Urothelium cell line (cell line): ENCODE measurements at regions not wholly inside any gene's neighbourhood (a gene's known extent, or its start where the extent isn't known, plus 50 kb on each side); places are given as distances from the start of the nearest gene placed in this dataset.

ENCODE experiments used
- DNase-seq: peaks from one replicate; pipeline ENCODE4 v3.0.0; 2011; ENCODE audit warnings: low spot score, mixed read lengths
- FAIRE-seq: peaks from 2 replicates; lab custom pipeline; 2011; peaks lifted over from hg19 to GRCh38; lab: Jason Lieb, UNC

DNA sequence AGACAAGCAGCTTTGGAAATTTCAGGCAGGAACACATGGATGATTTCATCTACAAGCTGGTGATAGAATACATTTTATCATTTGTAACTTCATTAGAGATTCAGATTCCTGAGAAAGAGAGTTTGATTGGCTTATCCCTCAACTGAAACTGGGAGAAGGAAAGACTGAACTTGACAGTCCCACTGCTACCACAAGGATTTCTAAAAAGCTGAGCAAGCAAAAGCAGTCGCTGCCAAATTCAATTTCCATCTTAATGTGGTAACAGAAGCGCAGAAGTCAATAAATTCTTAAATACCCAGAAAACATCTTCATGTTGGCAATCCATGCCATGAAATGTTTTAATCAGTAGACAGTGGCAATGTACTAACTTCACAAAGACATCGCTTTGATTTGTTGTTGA, 172.1 kb upstream of the DACH1 start:
- FAIRE-seq (no peak), DNase-seq (no peak)

DNA sequence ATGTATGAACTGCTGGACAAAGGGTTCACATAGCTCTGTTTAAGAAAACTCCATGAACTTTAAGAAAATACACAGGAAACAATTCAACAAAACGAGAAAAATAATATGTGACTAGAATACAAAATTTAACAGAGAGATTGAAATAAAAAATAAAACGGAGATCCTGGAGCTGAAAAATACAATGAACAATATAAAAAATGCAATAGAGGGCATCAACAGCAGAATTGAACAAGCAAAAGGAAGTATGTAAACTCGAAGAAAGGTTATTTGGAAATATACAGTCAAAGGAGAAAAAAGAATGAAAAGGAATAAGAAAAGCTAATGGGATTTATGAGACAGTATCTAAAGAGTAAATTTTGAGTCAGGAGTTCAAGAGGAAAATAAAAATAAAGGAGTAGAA, 163.0 kb upstream of the DACH1 start:
- DNase-seq (no peak), FAIRE-seq (no peak)

DNA sequence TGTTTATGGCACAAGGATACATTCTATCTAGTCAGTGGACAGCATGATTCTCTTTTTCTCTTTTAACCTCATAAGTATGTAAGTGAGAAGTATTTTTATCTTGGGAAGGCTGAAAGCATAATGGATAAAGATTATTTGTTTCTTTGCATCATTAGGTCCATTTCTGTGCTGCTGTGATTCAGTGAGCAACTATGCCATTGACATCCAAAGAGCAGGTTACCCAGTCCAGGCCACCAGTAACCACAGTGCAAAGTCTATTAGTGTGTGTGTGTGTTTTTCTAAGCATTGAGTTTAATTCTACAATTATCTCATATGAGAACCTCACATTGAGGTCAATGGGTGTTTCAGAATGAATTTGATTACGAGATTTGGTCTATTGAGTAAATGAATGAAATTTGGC, 158.8 kb upstream of the DACH1 start:
- FAIRE-seq (no peak), DNase-seq (no peak)

DNA sequence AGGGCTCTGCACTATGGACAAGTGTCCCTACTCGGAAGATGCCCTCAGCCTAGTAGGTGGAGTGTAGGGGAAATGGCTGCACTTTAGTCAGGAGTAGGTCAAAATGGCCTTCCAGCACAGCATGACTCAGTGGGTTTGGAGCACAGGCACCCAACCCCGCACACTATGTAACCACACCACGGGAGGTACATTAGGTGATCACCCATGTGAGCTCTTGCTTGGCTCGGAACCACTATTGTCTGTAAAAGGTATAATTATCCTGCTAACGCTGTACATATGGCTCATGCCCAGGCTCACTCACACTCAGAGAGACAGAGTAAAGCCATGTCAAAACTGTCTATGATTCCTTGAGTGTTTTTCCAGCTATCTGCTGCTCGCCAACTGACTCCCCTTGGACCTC, 156.9 kb upstream of the DACH1 start:
- no peak for FAIRE-seq
- DNase-seq: no peak

DNA sequence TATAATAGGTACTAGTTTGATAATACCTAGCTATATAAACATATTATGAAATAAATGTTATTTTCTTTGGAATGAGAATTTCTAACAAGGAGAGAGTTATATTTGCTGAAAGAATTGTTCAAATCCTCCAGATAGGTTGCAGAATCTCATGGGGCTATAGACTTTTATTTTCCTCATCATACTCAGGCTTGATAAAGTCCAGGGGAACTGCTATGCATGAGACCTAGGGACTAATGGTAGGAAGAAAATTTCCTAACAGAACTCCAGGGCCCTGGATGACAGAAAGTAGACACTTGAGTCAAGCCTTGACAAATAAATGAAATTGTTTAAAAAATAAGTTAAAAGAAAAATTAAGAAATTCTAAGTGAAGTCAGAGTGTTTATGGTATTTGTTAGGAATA, 138.5 kb upstream of the DACH1 start:
- DNase-seq (no peak), FAIRE-seq (no peak)

DNA sequence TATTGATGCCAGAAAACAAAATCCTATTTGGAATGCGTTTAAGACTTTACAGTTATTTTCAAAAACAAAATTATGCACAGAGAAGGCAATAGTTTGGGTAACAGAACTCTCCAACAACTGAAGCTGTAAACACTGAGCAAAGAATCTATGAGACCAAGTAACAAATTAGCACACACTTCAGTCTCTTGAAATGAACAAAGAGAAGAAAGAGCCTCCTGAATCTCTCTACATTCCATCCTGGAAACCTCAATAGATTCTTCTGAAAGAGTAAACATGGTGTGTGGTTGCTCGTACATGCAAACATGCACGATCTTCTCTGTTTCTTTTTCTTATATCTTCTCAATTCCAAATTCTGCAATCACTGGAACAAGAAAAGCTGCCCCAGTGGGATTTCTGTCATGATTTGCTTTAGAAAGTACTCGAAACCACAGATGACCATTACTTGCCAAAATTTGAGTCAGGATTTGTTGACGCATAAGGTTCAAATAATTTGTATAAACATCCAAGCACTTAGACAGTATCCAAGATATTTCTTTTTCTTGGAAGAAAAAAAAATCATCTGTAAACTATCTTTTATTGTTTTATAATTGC, 137.9 kb upstream of the DACH1 start:
- DNase-seq (no peak), FAIRE-seq (no peak)

DNA sequence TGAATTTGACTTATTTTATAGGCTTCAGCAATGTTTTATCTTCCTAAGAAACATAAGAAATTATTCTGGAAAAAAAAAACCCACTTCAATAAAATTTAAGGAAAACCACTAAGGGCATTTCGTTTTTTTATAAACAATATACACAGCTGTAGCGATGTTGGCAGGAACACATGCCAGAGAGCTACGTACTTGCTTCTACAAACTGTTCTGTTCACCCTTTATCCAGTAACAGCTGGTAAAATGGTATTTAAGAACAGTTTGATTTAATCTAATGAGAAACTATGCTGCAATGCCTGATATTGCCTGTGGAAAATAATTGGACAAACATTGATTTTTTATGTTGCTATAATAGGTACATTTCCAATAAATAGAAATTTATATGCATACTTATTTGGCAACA, 137.2 kb upstream of the DACH1 start:
- FAIRE-seq (no peak), DNase-seq (no peak)

DNA sequence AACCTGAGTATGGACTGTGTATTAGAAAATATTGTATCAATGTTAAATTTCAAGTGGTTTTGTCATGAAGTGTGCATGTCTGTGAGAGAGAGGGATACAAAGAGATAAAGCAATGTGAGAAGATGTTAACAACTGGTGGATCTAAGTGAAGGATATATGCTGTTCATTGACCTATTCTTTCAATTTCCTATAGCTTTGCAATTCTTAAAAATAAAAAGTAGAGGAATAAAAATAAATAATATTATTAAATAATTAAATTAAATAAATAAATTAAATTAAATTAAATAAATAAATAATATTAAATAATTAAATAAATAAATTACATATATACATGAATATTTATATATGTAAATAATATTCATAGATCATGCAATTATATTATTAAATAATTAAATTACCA, 131.2 kb upstream of the DACH1 start:
- no peak for FAIRE-seq
- DNase-seq: no peak

DNA sequence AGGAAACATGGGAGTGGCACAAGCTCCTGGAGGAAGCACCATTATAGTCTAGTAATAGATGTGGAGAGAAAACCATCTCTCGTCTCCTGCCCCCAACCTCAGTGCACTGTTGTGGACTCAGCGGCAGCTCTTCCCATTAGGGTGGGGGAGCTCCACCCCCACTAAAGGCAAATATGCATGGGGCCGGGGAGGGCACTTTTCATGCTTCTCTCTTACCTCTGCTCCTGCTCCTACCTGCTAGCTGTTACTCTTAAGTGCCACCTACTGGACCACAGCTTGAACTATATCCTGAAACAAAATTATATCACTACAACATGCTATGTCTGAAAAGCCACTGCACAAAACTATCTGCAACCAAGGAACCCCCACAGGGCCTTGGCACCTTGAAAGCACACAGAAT, 112.6 kb upstream of the DACH1 start:
- FAIRE-seq (no peak), DNase-seq (no peak)

DNA sequence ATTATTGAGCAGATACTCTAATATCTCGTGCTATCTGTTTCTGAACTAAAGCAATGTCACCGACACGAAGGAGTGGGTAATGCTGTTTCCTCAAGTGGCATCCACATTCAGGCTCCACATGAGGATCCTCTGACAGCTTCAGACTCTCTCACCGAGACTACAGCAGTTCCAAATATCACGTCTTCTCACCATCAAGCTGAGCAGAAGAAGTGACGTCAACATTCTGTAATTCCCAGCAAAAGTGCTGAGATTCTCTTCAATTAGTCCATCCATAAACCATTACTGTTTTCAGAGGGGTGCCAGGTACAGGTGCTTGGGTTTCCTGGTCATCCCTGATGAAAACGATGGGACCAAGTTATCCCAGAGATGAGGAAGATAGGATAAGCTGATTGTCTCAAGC, 110.0 kb upstream of the DACH1 start:
- FAIRE-seq: no peak

DNA sequence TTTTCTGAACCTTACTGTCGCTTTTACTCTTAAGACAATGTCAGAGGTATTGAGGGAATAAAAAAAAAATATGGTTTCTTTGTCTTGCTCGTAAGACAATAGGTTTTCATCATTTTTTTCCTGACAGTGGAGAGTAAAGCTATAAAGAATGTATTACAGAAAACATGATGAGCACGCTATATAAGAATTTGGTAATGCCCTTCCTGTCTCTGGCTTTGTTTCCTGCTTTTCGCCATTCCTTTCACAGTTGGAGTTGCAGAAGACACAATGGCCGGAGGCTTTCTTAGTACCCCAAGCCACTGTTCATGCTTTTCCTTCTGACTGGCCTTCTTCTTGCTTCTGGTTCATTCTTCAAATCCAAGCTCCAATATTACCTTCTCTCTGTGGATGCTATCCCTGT, 101.0 kb upstream of the DACH1 start:
- DNase-seq (no peak), FAIRE-seq (no peak)

More for the DNA sequence above, 110.0 kb upstream of the DACH1 start:
- DNase-seq: no peak

DNA sequence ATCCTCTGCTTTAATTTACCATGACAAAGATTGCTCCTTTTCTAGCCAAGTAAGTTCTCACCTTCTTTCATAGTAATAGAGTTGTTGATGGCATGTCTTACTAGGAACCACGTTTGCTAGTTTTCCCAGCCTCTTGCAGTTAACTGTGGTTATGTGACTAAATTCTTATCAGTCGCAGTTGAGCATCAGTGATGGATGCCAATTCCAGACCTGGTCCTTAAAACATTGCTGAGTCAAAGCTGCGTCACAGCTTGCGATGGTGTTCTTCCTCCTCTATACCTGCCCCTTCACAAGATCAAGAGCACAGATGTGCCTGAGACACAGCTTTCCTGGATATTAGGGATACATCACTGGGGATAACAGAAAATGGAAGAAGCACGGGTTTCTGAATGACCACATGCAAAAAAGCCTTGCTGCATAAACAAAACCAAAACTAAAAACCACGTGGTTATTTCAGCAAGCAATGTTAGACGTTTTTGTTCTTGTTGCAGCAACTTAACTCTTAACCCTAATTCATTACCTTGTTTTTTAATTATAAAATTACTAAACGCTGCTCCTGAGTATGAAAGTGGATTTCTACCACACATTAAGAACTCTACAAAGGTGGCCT, 97.6 kb upstream of the DACH1 start:
- no peak for DNase-seq
- FAIRE-seq: no peak

DNA sequence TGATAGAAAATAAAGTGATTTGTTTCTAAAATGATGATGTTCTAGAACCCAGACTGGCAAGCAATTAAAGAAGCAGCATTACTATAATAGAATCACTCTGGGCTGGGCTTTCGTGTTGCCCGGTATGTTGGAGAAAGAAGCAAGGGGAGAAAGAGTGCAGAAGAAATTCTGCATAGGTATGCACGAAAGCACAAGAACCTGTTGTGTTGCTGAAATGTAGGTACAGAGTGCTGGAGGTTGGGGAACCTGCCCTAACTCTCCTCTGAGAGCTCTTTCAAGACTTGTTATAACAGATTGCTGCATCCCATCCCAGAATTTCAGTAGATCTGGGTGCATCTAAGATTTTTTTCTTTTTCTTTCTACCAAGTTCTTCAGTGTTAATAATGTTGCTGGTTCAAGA, 95.7 kb upstream of the DACH1 start:
- FAIRE-seq (no peak), DNase-seq (no peak)

DNA sequence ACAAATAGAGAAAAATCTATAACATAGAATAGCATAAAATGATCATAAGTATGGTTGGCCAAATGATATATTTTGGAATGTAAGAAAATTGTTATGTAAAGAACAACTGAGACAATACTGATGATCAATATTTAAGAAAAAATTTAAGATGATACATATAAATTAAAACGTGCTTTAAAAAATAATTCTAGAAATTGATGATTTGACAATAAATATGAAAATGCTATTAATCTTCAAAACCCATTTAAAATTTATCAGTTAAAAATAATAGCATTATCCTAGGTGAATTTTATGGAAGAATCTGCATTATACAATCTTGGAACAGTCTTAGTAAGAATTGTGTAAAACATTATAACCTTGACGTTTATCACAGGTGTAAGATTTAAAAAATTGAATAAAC, 95.1 kb upstream of the DACH1 start:
- DNase-seq (no peak), FAIRE-seq (no peak)

DNA sequence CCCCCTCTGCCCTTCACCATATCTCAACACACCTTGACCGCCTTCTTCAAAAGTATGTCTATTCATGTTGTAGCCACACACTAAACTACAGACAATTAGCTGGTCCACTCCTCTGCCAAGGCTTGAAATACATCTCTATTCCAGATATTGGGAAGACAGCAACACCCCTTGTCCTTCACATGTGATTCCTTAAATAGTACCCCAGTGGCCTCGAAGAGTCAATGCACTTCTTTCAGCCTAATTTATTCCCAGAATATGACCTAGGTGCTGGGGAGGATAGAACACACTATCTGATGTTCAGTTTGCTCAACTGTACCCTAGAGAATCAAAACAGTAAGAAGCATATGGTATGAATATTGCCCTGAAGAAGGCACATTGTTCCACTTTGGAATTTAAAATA, 82.4 kb upstream of the DACH1 start:
- DNase-seq (no peak), FAIRE-seq (no peak)

DNA sequence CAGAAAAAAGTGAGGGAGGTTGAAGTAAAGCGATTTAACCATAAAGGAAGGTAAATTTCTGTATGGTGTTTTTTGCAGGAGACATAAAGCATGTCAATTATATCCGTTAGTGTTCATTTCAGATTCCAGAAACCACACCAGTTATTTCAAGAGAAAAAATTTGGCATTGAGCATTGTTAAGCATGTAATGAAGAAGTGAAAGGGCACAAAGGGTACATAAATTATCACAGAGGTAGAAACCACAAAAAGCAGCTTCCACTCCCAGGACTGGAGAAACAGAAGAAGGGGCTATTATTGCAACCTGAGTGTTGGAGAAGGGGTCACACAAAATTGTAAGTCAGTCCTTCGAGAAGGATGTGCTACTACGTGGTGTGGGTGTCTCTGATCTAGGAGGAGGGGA, 72.2 kb upstream of the DACH1 start:
- FAIRE-seq (no peak), DNase-seq (no peak)

DNA sequence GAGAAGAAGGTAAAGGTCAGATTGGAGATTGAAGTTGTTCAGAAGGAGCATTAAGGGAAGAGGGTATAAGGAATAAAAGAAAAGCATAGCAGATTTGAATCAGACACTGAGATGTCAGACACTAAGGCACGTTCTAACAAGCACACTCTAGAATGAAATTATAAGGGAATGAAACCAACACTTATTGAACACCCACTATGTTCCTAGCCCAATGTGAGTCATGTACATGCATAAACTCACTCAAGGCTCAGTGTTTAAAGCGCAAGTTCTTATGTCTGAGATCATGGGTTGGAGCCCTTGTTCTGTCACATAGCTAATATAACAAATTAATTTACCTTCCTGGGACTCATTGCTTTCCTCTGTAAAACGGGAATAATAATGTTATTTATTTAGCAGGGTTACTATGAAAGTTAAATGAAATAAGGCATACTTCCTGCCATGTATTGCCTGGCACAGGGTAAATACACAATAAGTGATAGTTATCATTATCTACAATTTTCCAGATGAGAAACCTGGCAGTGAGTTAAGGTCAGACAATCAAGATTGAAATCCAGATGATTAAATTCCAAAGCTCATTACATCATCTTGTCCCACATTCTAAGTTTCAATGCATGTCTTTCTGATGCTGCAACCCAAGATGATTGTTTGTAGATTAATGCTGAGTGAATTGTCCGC, 68.3 kb upstream of the DACH1 start:
- no peak for FAIRE-seq
- DNase-seq: no peak

DNA sequence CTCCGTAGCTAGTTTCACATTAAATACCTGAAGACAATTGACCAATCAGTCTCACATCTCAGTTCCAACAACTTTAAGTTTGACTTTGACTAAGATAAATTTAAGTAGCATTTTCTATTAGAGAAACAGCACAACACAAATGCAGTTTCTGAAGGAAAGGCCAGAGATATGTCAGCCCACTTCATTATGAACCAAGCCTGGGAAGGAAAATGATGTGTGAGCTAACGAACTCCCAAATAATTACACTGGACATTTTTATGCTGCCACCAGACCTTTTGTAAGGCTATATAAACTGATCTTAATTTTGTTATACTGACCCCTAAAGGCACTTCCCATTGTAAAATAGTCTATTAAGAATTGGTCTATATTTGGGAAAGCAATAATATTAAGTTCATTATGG, 57.9 kb upstream of the DACH1 start:
- no peak for FAIRE-seq

DNA sequence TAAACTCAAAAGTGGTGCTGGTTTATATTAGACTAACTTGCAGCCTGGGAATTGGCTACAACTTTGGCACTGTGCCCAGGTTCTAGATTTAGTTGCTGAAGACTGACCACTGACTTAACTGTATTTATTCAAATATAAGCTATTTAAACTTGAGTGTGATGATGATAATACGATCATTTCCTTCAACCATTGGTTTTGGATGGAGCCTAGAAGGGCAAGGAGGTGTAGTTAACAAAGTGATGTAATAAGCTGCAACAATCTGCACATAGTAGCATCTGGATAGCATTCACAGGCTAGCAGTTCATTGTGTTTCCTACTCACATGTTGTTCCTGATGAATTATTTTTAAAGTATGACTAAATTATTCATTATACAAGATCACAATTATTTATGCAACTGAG, 55.2 kb upstream of the DACH1 start:
- no peak for DNase-seq
- FAIRE-seq: no peak

More for the DNA sequence above, 57.9 kb upstream of the DACH1 start:
- no peak for DNase-seq
